Fibroblast of pulmonary artery (primary cell): ENCODE measurements at regions not wholly inside any gene's neighbourhood (a gene's known extent, or its start where the extent isn't known, plus 50 kb on each side); places are given as distances from the start of the nearest gene placed in this dataset.
A peak's percentile ranks its signal among the peaks of the same experiment; 100 is the strongest.
"Not testable (repeated sequence)": the region's sequence is repeated elsewhere in the genome, so short reads cannot be mapped to it uniquely, and the experiment has no call there.

Experiments used
- DNase-seq: peaks from one replicate; pipeline ENCODE4 v3.0.0-alpha.2; 2010; ENCODE audit warnings: low read depth
- H3K4me3 ChIP-seq: replicated peaks from 2 replicates; pipeline ENCODE4 v1.5.1; 2011; ENCODE audit warnings: low read depth, mild to moderate bottlenecking, control low read depth, low read length, moderate library complexity
- TF ChIP-seq, protein P1 (sequence below): IDR thresholded peaks from 2 replicates; pipeline ENCODE4 v1.5.1; 2011; ENCODE audit warnings: mild to moderate bottlenecking, control low read depth, low read length, inconsistent platforms; ENCODE audit errors: missing control alignments

- no peak for DNase-seq
- no peak overlapping the region for H3K4me3 ChIP-seq
- TF ChIP-seq, protein P1, sequence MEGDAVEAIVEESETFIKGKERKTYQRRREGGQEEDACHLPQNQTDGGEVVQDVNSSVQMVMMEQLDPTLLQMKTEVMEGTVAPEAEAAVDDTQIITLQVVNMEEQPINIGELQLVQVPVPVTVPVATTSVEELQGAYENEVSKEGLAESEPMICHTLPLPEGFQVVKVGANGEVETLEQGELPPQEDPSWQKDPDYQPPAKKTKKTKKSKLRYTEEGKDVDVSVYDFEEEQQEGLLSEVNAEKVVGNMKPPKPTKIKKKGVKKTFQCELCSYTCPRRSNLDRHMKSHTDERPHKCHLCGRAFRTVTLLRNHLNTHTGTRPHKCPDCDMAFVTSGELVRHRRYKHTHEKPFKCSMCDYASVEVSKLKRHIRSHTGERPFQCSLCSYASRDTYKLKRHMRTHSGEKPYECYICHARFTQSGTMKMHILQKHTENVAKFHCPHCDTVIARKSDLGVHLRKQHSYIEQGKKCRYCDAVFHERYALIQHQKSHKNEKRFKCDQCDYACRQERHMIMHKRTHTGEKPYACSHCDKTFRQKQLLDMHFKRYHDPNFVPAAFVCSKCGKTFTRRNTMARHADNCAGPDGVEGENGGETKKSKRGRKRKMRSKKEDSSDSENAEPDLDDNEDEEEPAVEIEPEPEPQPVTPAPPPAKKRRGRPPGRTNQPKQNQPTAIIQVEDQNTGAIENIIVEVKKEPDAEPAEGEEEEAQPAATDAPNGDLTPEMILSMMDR: no peak
Measured at GRCh38 chr20:26154224-26154623, 457.6 kb upstream of the ZNF337 start.

DNA sequence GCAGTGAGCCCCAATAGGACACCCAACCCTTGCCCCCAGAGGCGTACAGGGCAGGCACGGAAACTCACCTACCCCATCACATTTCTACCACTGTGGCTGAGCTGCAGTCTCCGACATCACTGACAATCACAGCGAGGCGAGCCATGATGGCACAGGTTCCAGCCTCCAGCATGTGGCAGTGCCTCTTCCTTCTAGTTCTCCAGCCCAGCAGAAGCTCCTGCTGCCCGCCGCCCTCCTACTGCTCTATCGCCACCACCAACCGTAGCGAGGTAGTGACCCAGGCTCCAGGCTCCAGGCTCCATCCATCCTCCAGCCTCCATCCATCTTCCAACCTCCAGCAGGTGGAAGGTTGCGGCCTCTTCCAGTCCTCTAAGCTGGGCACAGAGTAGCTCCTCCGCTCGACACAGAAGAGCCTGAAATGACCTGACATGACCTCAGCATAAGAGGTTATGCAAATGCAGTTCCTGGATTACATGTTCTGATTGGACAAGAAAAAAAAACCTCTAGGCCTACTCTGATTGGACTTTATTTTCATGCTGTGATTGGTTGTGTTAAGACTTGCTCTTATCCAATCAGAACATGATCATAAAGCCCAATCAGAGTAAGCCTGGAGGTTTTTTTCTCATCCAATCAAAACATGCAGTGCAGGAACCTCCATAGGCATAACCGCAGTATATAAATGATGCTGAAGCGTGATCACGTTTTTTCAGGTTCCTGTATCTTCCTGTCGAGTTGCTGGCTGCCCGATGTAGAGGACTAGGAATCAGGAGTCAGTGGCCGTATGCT, 438.9 kb upstream of the ZNF337 start:
- TF ChIP-seq, protein P1: no peak
- no peak for DNase-seq
- H3K4me3 ChIP-seq: no peak overlapping the region

GRCh38 chr20:26134606-26135005, 438.0 kb upstream of the ZNF337 start:
- TF ChIP-seq, protein P1: no peak
- no peak overlapping the region for H3K4me3 ChIP-seq
- no peak for DNase-seq

- not testable (repeated sequence) for H3K4me3 ChIP-seq, DNase-seq
Measured at GRCh38 chr20:26133794-26134193, 437.1 kb upstream of the ZNF337 start.

GRCh38 chr20:26120920-26121319, 424.3 kb upstream of the ZNF337 start:
- DNase-seq, H3K4me3 ChIP-seq: not testable (repeated sequence)

GRCh38 chr20:26094498-26094897, 397.8 kb upstream of the ZNF337 start:
- not testable (repeated sequence) for DNase-seq, H3K4me3 ChIP-seq

DNA sequence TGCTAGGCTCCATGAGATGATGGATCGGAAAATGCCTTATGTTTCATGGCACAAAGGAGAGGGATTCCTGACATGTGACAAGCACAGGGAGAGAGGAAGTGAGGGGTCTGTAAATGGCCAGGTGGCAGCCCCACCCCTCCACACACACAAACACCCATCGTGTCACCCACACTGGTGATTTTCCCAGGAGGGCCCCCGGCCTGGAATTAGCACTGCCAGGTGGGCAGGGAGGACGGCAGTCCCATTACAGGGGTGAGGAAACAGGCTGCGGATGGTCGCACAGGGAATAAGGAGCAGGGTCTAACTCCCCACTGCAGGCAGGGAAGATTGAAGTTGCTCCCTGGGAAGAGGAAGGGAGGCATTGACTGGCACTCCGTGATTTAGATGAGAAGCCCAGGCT, 395.3 kb upstream of the ZNF337 start:
- not testable (repeated sequence) for DNase-seq, H3K4me3 ChIP-seq

DNA sequence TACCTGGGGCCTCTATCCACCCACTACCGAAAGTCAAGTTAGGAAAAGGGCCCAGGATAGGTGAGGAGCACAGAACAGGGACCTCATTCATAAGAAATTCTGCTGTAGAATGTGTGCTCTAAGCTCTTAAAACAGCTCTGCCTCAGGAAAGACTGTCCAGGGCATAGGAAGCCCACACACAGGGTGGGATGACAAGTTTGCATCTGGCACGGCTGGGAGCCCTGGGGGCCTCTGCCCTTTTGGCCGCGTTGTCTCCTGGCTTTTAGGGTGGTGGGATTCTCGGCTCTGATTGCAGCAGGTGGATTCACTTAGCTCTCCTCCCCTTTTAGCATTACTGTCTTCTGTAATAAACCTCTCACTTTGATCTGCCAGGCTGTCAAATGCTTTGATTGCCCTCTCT, 389.5 kb upstream of the ZNF337 start:
- not testable (repeated sequence) for DNase-seq, H3K4me3 ChIP-seq

DNA sequence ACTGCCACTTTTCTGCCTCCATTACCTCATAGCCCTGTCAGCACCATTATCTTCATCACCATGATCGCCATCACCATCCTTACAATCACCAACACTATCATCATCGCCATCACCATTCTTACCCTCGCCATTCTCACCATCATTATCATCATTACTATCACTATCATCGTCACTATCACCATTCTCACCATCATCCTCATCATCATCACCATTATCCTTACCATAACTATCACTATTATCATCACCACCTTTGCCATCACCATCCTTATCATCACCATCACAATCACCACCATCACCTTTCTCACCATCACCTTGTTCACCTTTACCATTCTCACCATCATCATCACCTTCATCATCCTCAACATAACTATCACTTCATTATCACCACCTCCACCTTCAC, 377.3 kb upstream of the ZNF337 start:
- not testable (repeated sequence) for H3K4me3 ChIP-seq, DNase-seq

- not testable (repeated sequence) for H3K4me3 ChIP-seq, DNase-seq
Measured at GRCh38 chr20:26059324-26059723, 362.7 kb upstream of the ZNF337 start.

- DNase-seq, H3K4me3 ChIP-seq: not testable (repeated sequence)
Measured at GRCh38 chr20:26058446-26058845, 361.8 kb upstream of the ZNF337 start.

- H3K4me3 ChIP-seq: not testable (repeated sequence)
Measured at GRCh38 chr20:26057135-26057752, 360.6 kb upstream of the ZNF337 start.

GRCh38 chr20:26025792-26026191, 329.1 kb upstream of the ZNF337 start:
- not testable (repeated sequence) for H3K4me3 ChIP-seq

More at GRCh38 chr20:26057135-26057752, 360.6 kb upstream of the ZNF337 start:
- not testable (repeated sequence) for DNase-seq

DNA sequence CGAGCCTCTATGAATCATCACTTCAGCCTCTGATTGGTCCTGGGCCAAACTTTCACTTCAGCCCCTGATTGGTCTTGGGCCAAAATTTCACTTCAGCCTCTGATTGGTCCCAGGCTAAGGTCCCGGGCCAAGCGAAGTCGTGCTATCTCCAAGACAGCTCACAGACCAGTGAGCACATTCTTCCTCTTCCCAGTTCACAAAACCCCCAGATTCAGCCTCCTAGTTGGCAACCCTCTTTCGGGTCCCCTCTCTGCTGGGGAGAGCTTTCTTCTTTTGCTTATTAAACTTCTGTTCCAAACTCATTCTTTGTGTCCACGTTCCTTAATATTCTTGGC, 314.3 kb upstream of the ZNF337 start:
- not testable (repeated sequence) for H3K4me3 ChIP-seq, DNase-seq

More at GRCh38 chr20:26025792-26026191, 329.1 kb upstream of the ZNF337 start:
- not testable (repeated sequence) for DNase-seq

DNA sequence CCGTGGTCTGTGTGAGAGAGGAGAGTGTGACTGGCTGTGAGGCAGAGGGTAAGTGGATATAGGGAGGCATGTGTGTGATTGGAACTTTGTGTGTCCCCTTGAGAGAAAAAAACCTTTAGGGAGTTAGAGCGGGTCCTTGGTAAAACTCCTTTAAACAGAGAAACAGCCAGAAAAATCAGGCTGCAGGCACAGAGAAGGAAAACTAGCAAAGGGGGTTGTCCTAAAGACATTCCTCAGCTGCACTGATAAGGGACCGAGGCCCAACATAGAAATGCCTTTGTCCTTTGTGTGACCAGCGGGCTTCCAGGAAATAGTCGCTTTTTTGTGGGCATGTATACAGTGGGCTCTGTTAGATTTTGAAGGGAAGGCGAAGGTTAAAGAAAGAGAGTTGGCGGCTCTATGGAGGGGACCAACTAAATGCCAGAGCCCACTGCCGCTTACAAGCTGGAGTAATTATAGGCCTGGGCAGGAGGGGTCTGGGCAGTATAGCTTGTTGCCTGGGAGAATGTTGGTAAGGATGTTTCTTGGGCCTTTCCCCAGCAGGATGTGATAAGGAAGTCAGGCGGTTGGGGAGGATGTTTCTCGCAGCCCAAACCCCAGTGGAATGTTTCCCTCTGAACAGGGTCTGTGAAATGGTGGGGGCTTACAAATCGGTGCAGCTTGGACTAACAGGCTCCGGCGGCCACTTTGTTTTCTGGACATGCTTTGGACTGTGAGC, 313.7 kb upstream of the ZNF337 start:
- DNase-seq: peak; percentile 48
- peak overlapping the region; percentile 73 for H3K4me3 ChIP-seq
